ENCODE measurements at regions not wholly inside any gene's neighbourhood (a gene's known extent, or its start where the extent isn't known, plus 50 kb on each side); places are given as distances from the start of the nearest gene placed in this dataset.
A peak's percentile ranks its signal among the peaks of the same experiment; 100 is the strongest.

- no peak for DNase-seq
Observed at GRCh38 chr1:106517224-106517623, 539.2 kb upstream of the PRMT6 start.

GRCh38 chr1:106523497-106523896 lies 533.0 kb upstream of the PRMT6 start:
- peak; percentile 73 for DNase-seq

GRCh38 chr1:106524631-106525030 lies 531.8 kb upstream of the PRMT6 start:
- DNase-seq, result no peak

- DNase-seq, result no peak
Observed at GRCh38 chr1:106526650-106527049, 529.8 kb upstream of the PRMT6 start.

- DNase-seq, result no peak
Observed at GRCh38 chr1:106534612-106535011, 521.9 kb upstream of the PRMT6 start.

- no peak for DNase-seq
Observed at GRCh38 chr1:106536741-106537140, 519.7 kb upstream of the PRMT6 start.

GRCh38 chr1:106548726-106549125 lies 507.7 kb upstream of the PRMT6 start:
- no peak for DNase-seq

- no peak for DNase-seq
Observed at GRCh38 chr1:106554294-106554693, 502.2 kb upstream of the PRMT6 start.

GRCh38 chr1:106555571-106555970 lies 500.9 kb upstream of the PRMT6 start:
- DNase-seq, result no peak

- no peak for DNase-seq
Observed at GRCh38 chr1:106564192-106564591, 492.3 kb upstream of the PRMT6 start.

- DNase-seq, result peak; percentile 30
Observed at GRCh38 chr1:106568201-106568974, 488.1 kb upstream of the PRMT6 start.

GRCh38 chr1:106571109-106571508 lies 485.4 kb upstream of the PRMT6 start:
- no peak for DNase-seq

- DNase-seq, result no peak
Observed at GRCh38 chr1:106584107-106584506, 472.4 kb upstream of the PRMT6 start.

- DNase-seq, result no peak
Observed at GRCh38 chr1:106584676-106585075, 471.8 kb upstream of the PRMT6 start.

- DNase-seq, result no peak
Observed at GRCh38 chr1:106600626-106601025, 455.8 kb upstream of the PRMT6 start.

- DNase-seq, result no peak
Observed at GRCh38 chr1:106603616-106604015, 452.9 kb upstream of the PRMT6 start.

GRCh38 chr1:106608841-106609240 lies 447.6 kb upstream of the PRMT6 start:
- no peak for DNase-seq

GRCh38 chr1:106613068-106613467 lies 443.4 kb upstream of the PRMT6 start:
- no peak for DNase-seq

- DNase-seq, result no peak
Observed at GRCh38 chr1:106613861-106614260, 442.6 kb upstream of the PRMT6 start.

GRCh38 chr1:106615473-106615872 lies 441.0 kb upstream of the PRMT6 start:
- DNase-seq, result no peak

GRCh38 chr1:106619080-106619826 lies 437.2 kb upstream of the PRMT6 start:
- no peak for DNase-seq

- no peak for DNase-seq
Observed at GRCh38 chr1:106619827-106620134, 436.7 kb upstream of the PRMT6 start.

- DNase-seq, result no peak
Observed at GRCh38 chr1:106620521-106620954, 435.9 kb upstream of the PRMT6 start.

- DNase-seq, result peak; percentile 7
Observed at GRCh38 chr1:106621853-106622252, 434.6 kb upstream of the PRMT6 start.

- DNase-seq, result no peak
Observed at GRCh38 chr1:106637566-106637965, 418.9 kb upstream of the PRMT6 start.

All from eye (tissue), 1 donor.